ENCODE measurements at regions not wholly inside any gene's neighbourhood (a gene's known extent, or its start where the extent isn't known, plus 50 kb on each side); places are given as distances from the start of the nearest gene placed in this dataset.
A peak's percentile ranks its signal among the peaks of the same experiment; 100 is the strongest.

DNA sequence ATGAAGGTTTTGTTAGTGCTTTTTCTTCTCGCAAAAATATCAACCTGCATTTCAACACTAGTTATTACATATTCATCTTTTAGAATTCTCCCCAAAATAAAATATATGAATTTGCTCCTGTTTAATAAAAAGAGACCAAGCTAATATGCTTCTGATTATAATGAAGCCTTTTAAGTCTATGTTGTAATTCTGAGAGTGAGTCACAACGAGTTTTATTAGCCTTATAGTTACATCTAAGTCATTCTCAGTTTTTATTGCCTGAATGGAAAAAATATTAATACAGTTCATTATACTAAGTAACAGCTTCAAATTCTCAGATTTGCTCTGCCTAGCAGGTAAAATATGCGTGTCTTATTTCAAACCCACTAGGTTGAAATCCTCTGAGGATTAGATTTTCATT lies 152.4 kb upstream of the CELF2 start:
- H3K36me3 ChIP-seq = no peaks in the 10 kb centered on the region
- intact Hi-C loops (cut with DNase I) = no loop called here
- no peaks in the 10 kb centered on the region for H3K9me3 ChIP-seq
- H3K27me3 ChIP-seq = no peaks in the 10 kb centered on the region
- H3K27ac ChIP-seq = no peak overlapping the region
- 54 to 66% methylated on average over 3 of the region's 3 CpGs for WGBS, 2 donors
- no peak for TF ChIP-seq POLR2A (IDR thresholded peaks at IDR 0.05)
- TF ChIP-seq, protein P1, sequence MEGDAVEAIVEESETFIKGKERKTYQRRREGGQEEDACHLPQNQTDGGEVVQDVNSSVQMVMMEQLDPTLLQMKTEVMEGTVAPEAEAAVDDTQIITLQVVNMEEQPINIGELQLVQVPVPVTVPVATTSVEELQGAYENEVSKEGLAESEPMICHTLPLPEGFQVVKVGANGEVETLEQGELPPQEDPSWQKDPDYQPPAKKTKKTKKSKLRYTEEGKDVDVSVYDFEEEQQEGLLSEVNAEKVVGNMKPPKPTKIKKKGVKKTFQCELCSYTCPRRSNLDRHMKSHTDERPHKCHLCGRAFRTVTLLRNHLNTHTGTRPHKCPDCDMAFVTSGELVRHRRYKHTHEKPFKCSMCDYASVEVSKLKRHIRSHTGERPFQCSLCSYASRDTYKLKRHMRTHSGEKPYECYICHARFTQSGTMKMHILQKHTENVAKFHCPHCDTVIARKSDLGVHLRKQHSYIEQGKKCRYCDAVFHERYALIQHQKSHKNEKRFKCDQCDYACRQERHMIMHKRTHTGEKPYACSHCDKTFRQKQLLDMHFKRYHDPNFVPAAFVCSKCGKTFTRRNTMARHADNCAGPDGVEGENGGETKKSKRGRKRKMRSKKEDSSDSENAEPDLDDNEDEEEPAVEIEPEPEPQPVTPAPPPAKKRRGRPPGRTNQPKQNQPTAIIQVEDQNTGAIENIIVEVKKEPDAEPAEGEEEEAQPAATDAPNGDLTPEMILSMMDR (IDR thresholded peaks at IDR 0.05) = no peak
- DNase-seq = no peak
- H3K4me3 ChIP-seq = no peak overlapping the region
- H3K4me1 ChIP-seq = peaks cover 0 to 5% (median 0%) of the 10 kb centered on the region in 3 donors

DNA sequence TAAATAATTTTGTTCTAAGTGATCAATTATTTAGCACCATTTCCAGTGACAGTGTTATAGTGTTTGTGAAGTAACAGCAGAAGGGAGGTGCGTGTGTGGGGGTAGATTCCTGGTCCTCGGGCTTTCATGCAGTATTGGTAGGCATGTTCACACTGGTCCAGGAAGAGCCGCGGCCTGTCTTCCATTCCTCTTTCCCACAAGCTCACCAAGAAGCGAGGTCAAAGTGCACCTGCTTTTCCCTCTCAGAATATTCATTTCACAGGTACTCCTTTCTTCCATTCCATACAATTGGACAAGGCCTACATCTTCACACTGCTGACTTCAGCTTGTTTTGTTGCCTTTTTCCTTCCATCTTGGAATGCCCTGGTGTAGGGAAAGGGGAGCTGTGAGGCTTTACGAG lies 151.8 kb upstream of the CELF2 start:
- DNase-seq = no peak
- no peak overlapping the region for H3K4me3 ChIP-seq
- no peaks in the 10 kb centered on the region for H3K9me3 ChIP-seq
- no peaks in the 10 kb centered on the region for H3K36me3 ChIP-seq
- no peak for TF ChIP-seq POLR2A (IDR thresholded peaks at IDR 0.05)
- TF ChIP-seq, protein P1 (IDR thresholded peaks at IDR 0.05) = no peak
- no peaks in the 10 kb centered on the region for H3K27me3 ChIP-seq
- H3K27ac ChIP-seq = no peak overlapping the region
- 52 to 59% methylated on average over 6 of the region's 6 CpGs for WGBS, 2 donors
- peaks cover 0 to 5% (median 0%) of the 10 kb centered on the region in 3 donors for H3K4me1 ChIP-seq
- intact Hi-C loops (cut with DNase I) = no loop called here

DNA sequence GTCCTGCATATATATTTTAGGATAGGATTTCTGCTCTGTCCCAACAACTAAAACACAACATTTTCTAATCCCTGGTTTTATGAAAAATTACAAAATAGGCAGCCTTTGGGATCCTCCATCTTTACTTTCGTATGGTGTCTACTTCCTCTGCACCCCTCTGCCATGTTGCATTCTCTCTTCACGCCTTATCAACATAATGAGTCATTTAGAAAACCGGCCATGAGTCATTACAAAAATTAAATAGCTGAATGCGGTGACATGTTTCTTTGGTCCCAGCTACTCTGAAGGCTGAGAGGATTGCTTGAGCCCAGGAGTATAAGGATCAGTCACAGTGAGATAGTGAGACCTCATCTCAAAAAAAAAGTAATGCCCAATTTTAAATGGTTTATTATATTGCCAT lies 148.1 kb upstream of the CELF2 start:
- Histone ChIP-seq H3K4me3 (no peak overlapping the region), H3K36me3 (no peaks in the 10 kb centered on the region), H3K27me3 (no peaks in the 10 kb centered on the region), H3K27ac (no peak overlapping the region), H3K9me3 (no peaks in the 10 kb centered on the region), H3K4me1 (peaks cover 0 to 13% (median 8%) of the 10 kb centered on the region in 3 donors)
- no peak for DNase-seq
- 37 to 52% methylated on average over 4 of the region's 4 CpGs for WGBS, 2 donors
- no peak for TF ChIP-seq POLR2A (IDR thresholded peaks at IDR 0.05)
- TF ChIP-seq, protein P1 (IDR thresholded peaks at IDR 0.05) = no peak
- intact Hi-C loops (cut with DNase I) = no loop called here

DNA sequence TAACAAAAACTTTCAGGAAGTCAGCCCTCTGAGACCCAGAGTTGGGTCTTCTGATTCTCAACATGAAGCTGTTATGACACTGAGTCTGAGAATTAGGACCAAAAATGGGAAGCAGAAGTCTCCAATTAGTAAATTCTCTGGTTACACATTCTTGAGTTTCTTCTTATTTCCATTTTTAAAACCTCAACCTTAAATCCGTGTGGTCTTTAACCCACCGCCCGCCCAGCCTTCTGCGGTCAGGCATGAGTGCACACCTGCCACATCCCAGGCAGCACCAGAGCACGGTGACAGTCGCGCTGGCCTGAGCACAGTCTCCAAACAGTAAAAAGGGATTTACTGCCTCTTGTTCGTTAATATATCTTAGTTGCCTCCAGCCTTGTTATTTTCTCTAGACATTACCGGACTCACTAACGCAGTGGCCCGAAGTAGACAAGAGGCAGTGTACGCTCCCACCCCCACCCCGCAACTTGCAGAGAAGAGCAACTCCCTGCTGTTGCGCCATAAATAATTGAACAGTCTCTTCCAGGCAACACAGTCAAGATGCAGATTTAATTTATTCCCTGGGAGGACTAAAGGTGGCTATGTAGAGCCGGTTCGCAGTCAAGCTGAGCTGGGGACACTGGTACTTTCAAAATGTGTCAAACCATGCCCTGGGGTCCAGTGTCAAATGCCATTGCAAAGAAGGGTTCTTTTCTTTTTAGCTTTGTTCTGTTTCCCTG lies 147.0 kb upstream of the CELF2 start:
- Histone ChIP-seq H3K9me3 (no peaks in the 10 kb centered on the region), H3K4me3 (no peak overlapping the region), H3K36me3 (no peaks in the 10 kb centered on the region), H3K4me1 (peaks cover 0 to 13% (median 8%) of the 10 kb centered on the region in 3 donors), H3K27ac (peak overlapping the region in 3 of 4 donors; percentile 40 to 69 (median 63)), H3K27me3 (no peaks in the 10 kb centered on the region)
- 80 to 90% methylated on average over 16 of the region's 16 CpGs for WGBS, 2 donors
- intact Hi-C loops (cut with DNase I) = no loop called here
- DNase-seq = no peak
- TF ChIP-seq, protein P1 (IDR thresholded peaks at IDR 0.05) = no peak
- no peak for TF ChIP-seq POLR2A (IDR thresholded peaks at IDR 0.05)

DNA sequence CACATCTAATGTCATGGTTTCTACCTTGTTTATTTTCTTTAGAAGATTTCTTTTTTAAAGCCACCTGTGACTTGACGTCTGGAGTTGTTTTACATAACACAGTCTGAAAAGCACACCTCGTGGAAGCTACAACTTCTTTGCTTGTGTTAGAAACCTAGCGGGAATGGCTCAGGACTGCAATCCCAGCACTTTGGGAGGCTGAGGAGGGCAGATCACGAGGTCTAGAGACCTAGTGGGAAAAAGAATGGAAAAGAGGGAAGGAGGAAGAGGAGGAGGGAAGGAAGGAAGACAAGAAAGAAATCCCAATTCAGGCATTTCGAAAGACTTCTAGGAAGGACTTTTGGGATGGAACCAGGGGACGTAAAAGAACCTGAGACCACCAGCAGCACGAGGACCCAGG lies 146.3 kb upstream of the CELF2 start:
- 64 to 72% methylated on average over 7 of the region's 7 CpGs for WGBS, 2 donors
- DNase-seq = no peak
- Histone ChIP-seq H3K36me3 (no peaks in the 10 kb centered on the region), H3K4me3 (no peak overlapping the region), H3K27me3 (no peaks in the 10 kb centered on the region), H3K9me3 (no peaks in the 10 kb centered on the region), H3K4me1 (peaks cover 0 to 9% (median 8%) of the 10 kb centered on the region in 3 donors), H3K27ac (peak overlapping the region; percentile 34 to 69 (median 57))
- TF ChIP-seq, protein P1 (IDR thresholded peaks at IDR 0.05) = no peak
- no peak for TF ChIP-seq POLR2A (IDR thresholded peaks at IDR 0.05)
- intact Hi-C loops (cut with DNase I) = no loop called here

Measured in esophagus squamous epithelium (tissue), 5 donors.